Osteoblast (primary cell): ENCODE measurements at regions not wholly inside any gene's neighbourhood (a gene's known extent, or its start where the extent isn't known, plus 50 kb on each side); places are given as distances from the start of the nearest gene placed in this dataset.
A peak's percentile ranks its signal among the peaks of the same experiment; 100 is the strongest.

Experiments used
- DNase-seq: peaks from one replicate; pipeline ENCODE4 v3.0.0; 2011; ENCODE audit warnings: low spot score, mixed read lengths; ENCODE audit not compliant: insufficient read length; ENCODE audit errors: missing footprints
- H2AFZ ChIP-seq: 2 replicates; pipeline ENCODE4 v1.6.0; 2011; ENCODE audit warnings: mild to moderate bottlenecking, low read length
- H3K27ac ChIP-seq: 2 replicates; pipeline ENCODE4 v1.5.1; 2011; ENCODE audit warnings: mild to moderate bottlenecking, low read depth, low read length, moderate library complexity
- H3K27me3 ChIP-seq: 2 replicates; pipeline ENCODE4 v1.6.0; 2012; ENCODE audit warnings: mild to moderate bottlenecking, control low read depth, inconsistent platforms, low read length, moderate library complexity; ENCODE audit not compliant: insufficient read depth
- H3K36me3 ChIP-seq: 2 replicates; pipeline ENCODE4 v1.5.1; 2011; ENCODE audit warnings: mild to moderate bottlenecking, low read length, control low read depth, moderate library complexity; ENCODE audit not compliant: insufficient read depth
- H3K4me1 ChIP-seq: 2 replicates; pipeline ENCODE4 v1.5.1; 2011; ENCODE audit warnings: mild to moderate bottlenecking, low read length, control low read depth, moderate library complexity; ENCODE audit not compliant: insufficient read depth
- H3K4me2 ChIP-seq: 2 replicates; pipeline ENCODE4 v1.6.0; 2011; ENCODE audit warnings: mild to moderate bottlenecking, low read length; ENCODE audit not compliant: insufficient read depth
- H3K4me3 ChIP-seq: fragments of 200-600 bp; sonication (generic); 3 replicates; pipeline ENCODE4 v1.5.1; 2012; ENCODE audit warnings: mild to moderate bottlenecking, low read length, inconsistent platforms; ENCODE audit not compliant: insufficient read depth
- H3K79me2 ChIP-seq: 2 replicates; pipeline ENCODE4 v1.6.0; 2012; ENCODE audit warnings: mild to moderate bottlenecking, low read length, control low read depth, inconsistent platforms; ENCODE audit not compliant: insufficient read depth
- H3K9me3 ChIP-seq: 2 replicates; pipeline ENCODE4 v1.5.1; 2011; ENCODE audit warnings: low read depth, low read length, control low read depth
- H4K20me1 ChIP-seq: 2 replicates; pipeline ENCODE4 v1.6.0; 2012; ENCODE audit warnings: mild to moderate bottlenecking, low read length, control low read depth; ENCODE audit not compliant: insufficient read depth
- CTCF ChIP-seq: IDR thresholded peaks from 2 replicates; pipeline ENCODE4 v1.5.1; 2011; ENCODE audit warnings: mild to moderate bottlenecking, low read depth, low read length, moderate library complexity; ENCODE audit errors: extremely low read depth

- TF ChIP-seq CTCF = no peak
- Histone ChIP-seq H3K36me3 (no peaks in the 10 kb centered on the region), H2AFZ (no peak overlapping the region), H3K27me3 (no peaks in the 10 kb centered on the region), H3K4me1 (peaks cover 5% of the 10 kb centered on the region), H3K4me3 (no peak overlapping the region), H3K79me2 (no peaks in the 10 kb centered on the region), H3K27ac (no peak overlapping the region), H4K20me1 (no peaks in the 10 kb centered on the region), H3K4me2 (peak overlapping the region; percentile 4), H3K9me3 (no peaks in the 10 kb centered on the region)
- DNase-seq = no peak
These were observed 246.9 kb upstream of the KCNJ16 start for GRCh38 chr17:69828087-69828486.

GRCh38 chr17:69834494-69834893 is 240.5 kb upstream of the KCNJ16 start:
- Histone ChIP-seq H3K4me3 (no peak overlapping the region), H3K9me3 (peaks cover 2% of the 10 kb centered on the region), H2AFZ (no peak overlapping the region), H3K27ac (no peak overlapping the region), H4K20me1 (no peaks in the 10 kb centered on the region), H3K4me2 (no peak overlapping the region), H3K79me2 (no peaks in the 10 kb centered on the region), H3K27me3 (no peaks in the 10 kb centered on the region), H3K4me1 (peaks cover 3% of the 10 kb centered on the region), H3K36me3 (no peaks in the 10 kb centered on the region)
- no peak for DNase-seq
- TF ChIP-seq CTCF = no peak

- Histone ChIP-seq H2AFZ (no peak overlapping the region), H3K36me3 (no peaks in the 10 kb centered on the region), H3K79me2 (no peaks in the 10 kb centered on the region), H3K9me3 (no peaks in the 10 kb centered on the region), H3K4me1 (peaks cover 8% of the 10 kb centered on the region), H3K27ac (no peak overlapping the region), H4K20me1 (no peaks in the 10 kb centered on the region), H3K27me3 (no peaks in the 10 kb centered on the region), H3K4me2 (no peak overlapping the region), H3K4me3 (no peak overlapping the region)
- no peak for DNase-seq
- TF ChIP-seq CTCF = no peak
These were observed 223.3 kb upstream of the KCNJ16 start for GRCh38 chr17:69851736-69852135.

GRCh38 chr17:69853541-69854224 is 221.3 kb upstream of the KCNJ16 start:
- TF ChIP-seq CTCF = no peak
- no peak overlapping the region for H3K4me2 ChIP-seq
- H3K4me3 ChIP-seq = no peak overlapping the region
- no peak for DNase-seq
- H3K36me3 ChIP-seq = no peaks in the 10 kb centered on the region
- no peak overlapping the region for H3K27ac ChIP-seq
- H2AFZ ChIP-seq = no peak overlapping the region
- no peaks in the 10 kb centered on the region for H3K79me2 ChIP-seq
- H4K20me1 ChIP-seq = no peaks in the 10 kb centered on the region
- no peaks in the 10 kb centered on the region for H3K27me3 ChIP-seq
- peaks cover 8% of the 10 kb centered on the region for H3K4me1 ChIP-seq
- H3K9me3 ChIP-seq = no peaks in the 10 kb centered on the region
